ENCODE measurements at regions not wholly inside any gene's neighbourhood (a gene's known extent, or its start where the extent isn't known, plus 50 kb on each side); places are given as distances from the start of the nearest gene placed in this dataset.

DNA sequence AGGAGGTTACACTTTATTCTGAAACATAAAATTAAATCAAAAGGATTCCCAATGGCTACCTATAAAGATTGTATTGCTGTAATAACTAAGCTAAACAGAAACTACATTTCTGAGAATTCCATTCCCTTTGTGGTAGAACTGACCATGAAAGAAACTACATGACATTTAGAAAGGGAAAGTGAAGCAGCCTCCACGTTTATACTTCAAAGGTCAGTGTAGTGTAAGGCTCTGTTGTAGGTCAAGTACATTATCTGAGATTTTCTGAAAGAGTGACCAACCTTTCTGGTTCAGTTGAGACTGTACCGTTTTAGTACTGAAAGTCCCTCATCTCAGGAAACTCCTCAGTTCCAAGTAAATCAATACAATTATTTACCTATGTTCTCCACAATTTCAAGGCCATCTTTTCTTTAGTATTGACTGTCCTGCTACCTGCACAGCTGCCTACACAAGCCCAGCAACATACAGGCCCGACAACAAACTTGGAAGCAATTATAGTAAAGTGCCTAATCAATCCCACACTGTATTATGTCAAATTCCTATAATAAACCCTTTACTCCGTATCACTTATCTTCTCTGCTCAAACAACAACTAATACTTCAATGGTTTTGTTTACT lies 343.0 kb downstream of the PLOD2 start:
- CTCF ChIA-PET, result no interaction called here
- POLR2A ChIA-PET, result no interaction called here

DNA sequence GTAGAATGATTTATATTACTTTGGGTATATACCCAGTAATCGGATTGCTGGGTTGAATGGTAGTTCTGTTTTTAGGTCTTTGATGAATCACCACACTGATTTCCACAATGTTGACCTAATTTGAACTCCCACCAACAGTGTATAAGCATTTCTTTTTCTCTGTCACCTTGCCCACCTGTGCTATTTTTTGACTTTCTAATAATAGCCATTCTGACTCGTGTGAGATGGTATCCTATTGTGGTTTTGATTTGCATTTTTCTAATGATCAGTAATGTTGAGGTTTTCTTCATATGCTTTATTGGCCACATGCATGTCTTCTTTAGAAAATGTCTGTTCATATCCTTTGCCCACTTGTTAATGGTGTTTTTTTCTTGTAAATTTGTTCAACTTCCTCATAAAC lies 340.8 kb downstream of the PLOD2 start:
- CTCF ChIA-PET, result no interaction called here
- H3K27ac ChIP-seq (ENCODE audit: low read depth, low read length), result no peak overlapping the region
- no peak for DNase-seq (ENCODE audit: low read depth, low spot score)
- no peaks in the 10 kb centered on the region for H3K9me3 ChIP-seq (ENCODE audit: control insufficient read depth, insufficient read depth, low read length)
- H3K4me3 ChIP-seq (ENCODE audit: low read depth, low read length), result no peak overlapping the region
- POLR2A ChIA-PET, result no interaction called here
- no peaks in the 10 kb centered on the region for H3K27me3 ChIP-seq (ENCODE audit: control insufficient read depth, insufficient read depth, low read length)
- TF ChIP-seq, protein P1, sequence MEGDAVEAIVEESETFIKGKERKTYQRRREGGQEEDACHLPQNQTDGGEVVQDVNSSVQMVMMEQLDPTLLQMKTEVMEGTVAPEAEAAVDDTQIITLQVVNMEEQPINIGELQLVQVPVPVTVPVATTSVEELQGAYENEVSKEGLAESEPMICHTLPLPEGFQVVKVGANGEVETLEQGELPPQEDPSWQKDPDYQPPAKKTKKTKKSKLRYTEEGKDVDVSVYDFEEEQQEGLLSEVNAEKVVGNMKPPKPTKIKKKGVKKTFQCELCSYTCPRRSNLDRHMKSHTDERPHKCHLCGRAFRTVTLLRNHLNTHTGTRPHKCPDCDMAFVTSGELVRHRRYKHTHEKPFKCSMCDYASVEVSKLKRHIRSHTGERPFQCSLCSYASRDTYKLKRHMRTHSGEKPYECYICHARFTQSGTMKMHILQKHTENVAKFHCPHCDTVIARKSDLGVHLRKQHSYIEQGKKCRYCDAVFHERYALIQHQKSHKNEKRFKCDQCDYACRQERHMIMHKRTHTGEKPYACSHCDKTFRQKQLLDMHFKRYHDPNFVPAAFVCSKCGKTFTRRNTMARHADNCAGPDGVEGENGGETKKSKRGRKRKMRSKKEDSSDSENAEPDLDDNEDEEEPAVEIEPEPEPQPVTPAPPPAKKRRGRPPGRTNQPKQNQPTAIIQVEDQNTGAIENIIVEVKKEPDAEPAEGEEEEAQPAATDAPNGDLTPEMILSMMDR (IDR thresholded peaks at IDR 0.05; ENCODE audit: low read depth, low read length), result no peak

More for the DNA sequence above, 343.0 kb downstream of the PLOD2 start:
- no peak for DNase-seq (ENCODE audit: low read depth, low spot score)
- TF ChIP-seq, protein P1 (IDR thresholded peaks at IDR 0.05; ENCODE audit: low read depth, low read length), result no peak
- H3K4me3 ChIP-seq (ENCODE audit: low read depth, low read length), result no peak overlapping the region
- H3K27me3 ChIP-seq (ENCODE audit: control insufficient read depth, insufficient read depth, low read length), result no peaks in the 10 kb centered on the region
- H3K27ac ChIP-seq (ENCODE audit: low read depth, low read length), result no peak overlapping the region
- no peaks in the 10 kb centered on the region for H3K9me3 ChIP-seq (ENCODE audit: control insufficient read depth, insufficient read depth, low read length)

DNA sequence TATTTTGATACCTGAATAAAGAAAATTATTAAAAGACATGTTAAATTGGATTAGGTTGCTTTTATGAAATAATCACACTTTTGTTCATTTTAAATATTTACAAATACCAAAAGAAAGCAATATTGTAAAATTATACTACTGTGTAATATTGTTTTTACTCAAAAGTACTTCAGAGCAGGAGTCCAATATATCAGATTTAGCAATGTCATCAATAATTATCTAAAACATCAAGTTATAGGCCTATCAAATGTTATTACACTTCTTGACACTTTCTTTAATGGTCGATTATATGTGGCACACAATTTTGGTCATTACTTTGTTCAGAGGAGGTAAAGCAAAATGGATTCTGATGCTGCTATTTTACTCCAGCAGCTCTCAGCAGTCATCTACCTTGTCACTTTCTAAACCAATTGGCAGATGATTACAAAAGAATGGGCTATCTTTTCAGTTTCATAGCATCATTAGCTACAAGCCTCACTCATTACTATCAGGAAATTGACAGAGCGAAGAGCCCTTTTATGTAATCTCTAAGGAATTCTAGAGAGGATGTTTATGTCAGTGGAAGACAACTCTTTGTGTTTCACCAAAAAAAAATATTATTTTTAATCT lies 318.6 kb downstream of the PLOD2 start:
- no peak overlapping the region for H3K27ac ChIP-seq (ENCODE audit: low read depth, low read length)
- TF ChIP-seq, protein P1 (IDR thresholded peaks at IDR 0.05; ENCODE audit: low read depth, low read length), result no peak
- no peaks in the 10 kb centered on the region for H3K9me3 ChIP-seq (ENCODE audit: control insufficient read depth, insufficient read depth, low read length)
- H3K4me3 ChIP-seq (ENCODE audit: low read depth, low read length), result no peak overlapping the region
- H3K27me3 ChIP-seq (ENCODE audit: control insufficient read depth, insufficient read depth, low read length), result no peaks in the 10 kb centered on the region
- DNase-seq (ENCODE audit: low read depth, low spot score), result no peak
- CTCF ChIA-PET, result no interaction called here
- POLR2A ChIA-PET, result no interaction called here

DNA sequence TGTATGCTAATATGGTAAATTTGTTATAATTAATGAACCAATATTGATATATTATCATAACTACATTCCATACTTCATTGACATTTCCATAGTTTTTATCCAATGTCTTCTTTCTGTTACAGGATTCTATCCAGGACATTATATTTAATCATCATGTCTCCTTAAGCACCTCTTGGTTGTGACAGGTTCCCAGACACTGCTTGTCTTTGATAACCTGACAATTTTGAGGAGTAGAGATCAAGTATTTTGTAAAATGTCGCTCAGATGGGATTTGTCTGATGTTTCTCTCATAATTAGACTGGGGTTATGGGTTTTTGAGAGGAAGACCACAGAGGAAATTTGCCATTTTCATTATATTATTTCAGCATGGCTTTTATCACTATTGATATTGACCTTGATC lies 317.4 kb downstream of the PLOD2 start:
- Histone ChIP-seq H3K27ac (ENCODE audit: low read depth, low read length) (no peak overlapping the region), H3K4me3 (ENCODE audit: low read depth, low read length) (no peak overlapping the region), H3K9me3 (ENCODE audit: control insufficient read depth, insufficient read depth, low read length) (no peaks in the 10 kb centered on the region), H3K27me3 (ENCODE audit: control insufficient read depth, insufficient read depth, low read length) (no peaks in the 10 kb centered on the region)
- TF ChIP-seq, protein P1 (IDR thresholded peaks at IDR 0.05; ENCODE audit: low read depth, low read length), result no peak
- POLR2A ChIA-PET, result no interaction called here
- CTCF ChIA-PET, result no interaction called here
- DNase-seq (ENCODE audit: low read depth, low spot score), result no peak

DNA sequence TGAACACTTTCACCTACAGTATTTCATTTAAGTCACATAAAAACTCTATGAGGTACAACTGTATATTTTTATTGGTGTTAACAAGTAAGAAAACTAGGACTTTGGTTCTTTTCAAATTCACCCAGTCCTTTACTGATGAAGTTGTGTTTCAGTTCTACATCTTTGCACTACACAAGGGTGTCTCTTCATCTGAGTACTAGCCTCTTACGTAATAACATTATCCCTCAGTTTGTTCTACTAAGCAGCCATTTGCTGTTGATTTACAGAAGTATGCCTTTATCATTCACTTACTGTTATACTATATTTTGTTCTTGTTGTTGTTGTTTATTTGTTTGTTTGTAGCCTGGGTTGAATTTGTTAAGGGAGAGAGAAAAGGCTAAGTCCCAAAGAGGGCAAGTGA lies 311.9 kb downstream of the PLOD2 start:
- DNase-seq (ENCODE audit: low read depth, low spot score), result no peak
- Histone ChIP-seq H3K27me3 (ENCODE audit: control insufficient read depth, insufficient read depth, low read length) (no peaks in the 10 kb centered on the region), H3K27ac (ENCODE audit: low read depth, low read length) (no peak overlapping the region), H3K9me3 (ENCODE audit: control insufficient read depth, insufficient read depth, low read length) (no peaks in the 10 kb centered on the region), H3K4me3 (ENCODE audit: low read depth, low read length) (no peak overlapping the region)
- TF ChIP-seq, protein P1 (IDR thresholded peaks at IDR 0.05; ENCODE audit: low read depth, low read length), result no peak
- CTCF ChIA-PET, result no interaction called here
- POLR2A ChIA-PET, result no interaction called here
